GM12891 (cell line): ENCODE measurements at regions not wholly inside any gene's neighbourhood (a gene's known extent, or its start where the extent isn't known, plus 50 kb on each side); places are given as distances from the start of the nearest gene placed in this dataset.
A peak's percentile ranks its signal among the peaks of the same experiment; 100 is the strongest.
"Not testable (repeated sequence)": the region's sequence is repeated elsewhere in the genome, so short reads cannot be mapped to it uniquely, and the experiment has no call there.

Experiments
- DNase-seq: peaks from one replicate; pipeline ENCODE4 v3.0.0; 2011; ENCODE audit warnings: low spot score; ENCODE audit not compliant: insufficient read length
- FAIRE-seq: peaks from 2 replicates; lab custom pipeline; 2011; peaks lifted over from hg19 to GRCh38; lab: Jason Lieb, UNC
- PAX5 ChIP-seq: IDR thresholded peaks from 2 replicates; pipeline ENCODE4 v1.6.1; 2011; ENCODE audit warnings: low read length, moderate library complexity, mild to moderate bottlenecking; ENCODE audit not compliant: insufficient read depth, severe bottlenecking
- POLR2A ChIP-seq: IDR thresholded peaks from 2 replicates; pipeline ENCODE4 v1.6.1; 2011; ENCODE audit warnings: low read depth, low read length, control low read depth
- POLR2AphosphoS5 ChIP-seq: IDR thresholded peaks from 2 replicates; pipeline ENCODE4 v1.6.1; 2011; ENCODE audit warnings: low read depth, low read length, control low read depth
- POU2F2 ChIP-seq: IDR thresholded peaks from 2 replicates; pipeline ENCODE4 v1.6.1; 2011; ENCODE audit warnings: low read depth, mild to moderate bottlenecking, control low read depth, low read length, moderate library complexity
- SPI1 ChIP-seq: IDR thresholded peaks from 2 replicates; pipeline ENCODE4 v1.6.1; 2011; ENCODE audit warnings: low read depth, low read length, control low read depth
- TAF1 ChIP-seq: IDR thresholded peaks from 2 replicates; pipeline ENCODE4 v1.6.1; 2011; ENCODE audit warnings: low read depth, low read length, control low read depth

GRCh38 chr1:192903142-192903541 lies 94.3 kb downstream of the RGS2 start:
- DNase-seq (no peak), FAIRE-seq (no peak)
- TF ChIP-seq POLR2A = no peak
- no peak for TF ChIP-seq POLR2AphosphoS5
- TF ChIP-seq POU2F2 = no peak
- no peak for TF ChIP-seq PAX5
- no peak for TF ChIP-seq SPI1
- TF ChIP-seq TAF1 = no peak

DNA sequence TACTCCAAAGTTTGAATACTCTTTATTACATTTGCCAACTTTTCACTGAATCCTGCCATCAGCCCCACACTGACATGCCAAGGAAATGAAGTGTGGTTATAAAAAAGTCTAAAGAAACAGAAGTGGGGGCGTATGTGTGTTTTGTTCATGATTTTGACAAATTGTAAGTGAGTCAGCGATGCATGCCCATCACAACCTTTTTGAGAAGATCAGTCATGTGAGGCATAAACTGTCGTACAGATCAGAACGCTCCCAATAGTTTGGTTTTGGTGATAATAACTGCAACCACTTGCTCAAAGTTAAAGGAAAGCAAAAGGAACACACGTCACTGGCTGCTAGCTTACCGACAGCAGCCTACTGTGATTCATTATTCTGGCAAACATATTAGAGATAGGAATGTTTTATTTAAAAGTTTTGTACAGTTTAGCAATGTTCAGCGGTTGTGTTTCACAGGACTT lies 95.6 kb downstream of the RGS2 start:
- TF ChIP-seq POU2F2 (no peak), TAF1 (no peak)
- FAIRE-seq (peak; percentile 35), DNase-seq (no peak)

DNA sequence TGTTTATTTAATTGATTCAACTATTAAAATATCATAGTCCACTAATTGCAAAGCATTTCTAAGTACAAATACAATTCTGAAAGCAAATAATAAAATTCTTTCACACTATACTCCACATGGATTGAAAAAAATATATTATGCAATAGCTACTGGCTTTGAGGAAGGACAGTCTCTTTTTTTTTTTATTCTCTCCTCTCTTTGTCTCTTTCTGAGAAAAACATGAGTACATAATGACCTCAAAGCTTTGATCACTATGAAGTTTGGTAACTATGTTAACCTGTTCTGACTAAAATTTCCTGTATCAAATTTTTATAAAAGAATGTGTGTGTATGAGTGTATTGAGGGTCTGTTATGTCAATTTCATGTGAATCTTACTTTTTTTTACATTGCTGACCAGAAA lies 96.2 kb downstream of the RGS2 start:
- FAIRE-seq = no peak
- TF ChIP-seq POLR2AphosphoS5 (no peak), PAX5 (no peak), SPI1 (no peak), POLR2A (no peak), POU2F2 (no peak), TAF1 (no peak)
- no peak for DNase-seq

DNA sequence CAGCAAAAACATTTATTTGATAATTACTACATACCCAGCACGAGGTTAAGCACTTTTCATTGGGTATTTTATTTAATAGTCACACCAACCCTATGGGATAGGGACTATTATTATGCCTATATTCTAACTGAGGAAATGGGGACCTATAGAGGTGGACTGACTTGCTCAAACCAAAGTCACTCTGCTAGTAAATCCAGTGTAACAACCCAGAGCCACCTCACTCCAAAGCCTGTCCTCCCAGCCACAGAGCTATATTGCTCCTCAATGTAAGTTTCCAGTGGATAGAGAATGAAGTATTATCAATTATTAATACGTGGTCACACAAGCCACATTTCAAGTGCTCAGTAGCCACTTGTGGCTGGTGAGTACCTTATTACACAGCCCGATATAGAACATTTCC lies 97.5 kb downstream of the RGS2 start:
- FAIRE-seq = no peak
- TF ChIP-seq PAX5 (no peak), POLR2AphosphoS5 (no peak), SPI1 (no peak), TAF1 (no peak), POLR2A (no peak), POU2F2 (no peak)

DNA sequence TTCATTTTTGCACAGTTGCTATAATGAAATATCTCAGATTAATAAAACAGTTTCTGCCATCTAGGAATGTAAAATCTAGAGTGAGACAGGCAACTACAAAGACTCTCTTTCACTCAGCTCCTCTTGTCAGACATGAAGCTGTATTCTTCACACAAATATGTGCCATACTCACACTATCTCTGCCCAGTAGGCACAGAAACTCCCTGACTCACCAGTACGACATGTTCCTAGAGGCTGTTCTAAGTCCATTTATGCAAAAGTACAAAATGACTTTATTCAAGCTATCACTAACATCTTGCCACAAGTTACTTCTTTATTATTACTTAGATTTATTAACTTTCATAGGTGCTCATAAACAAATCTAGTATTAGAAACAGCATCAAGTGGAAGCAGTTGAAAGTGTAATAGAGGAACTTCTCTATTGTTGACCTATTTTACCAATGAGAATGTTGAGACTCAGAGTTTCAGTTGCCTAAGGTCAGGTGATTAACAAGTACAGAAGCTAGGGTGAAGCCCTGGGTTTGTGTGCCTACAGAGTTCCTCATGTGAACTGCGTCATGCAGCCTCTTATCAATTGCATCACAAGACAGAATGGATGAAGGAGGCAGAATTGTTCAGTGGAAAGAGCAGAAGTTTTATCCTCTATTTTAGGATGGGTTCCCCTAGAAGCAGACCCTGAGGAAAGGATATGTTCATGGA lies 98.9 kb downstream of the RGS2 start:
- FAIRE-seq (no peak), DNase-seq (no peak)
- TF ChIP-seq PAX5 (no peak), POU2F2 (no peak), TAF1 (no peak), POLR2AphosphoS5 (no peak), SPI1 (no peak), POLR2A (no peak)

More for the DNA sequence above, 97.5 kb downstream of the RGS2 start:
- no peak for DNase-seq

DNA sequence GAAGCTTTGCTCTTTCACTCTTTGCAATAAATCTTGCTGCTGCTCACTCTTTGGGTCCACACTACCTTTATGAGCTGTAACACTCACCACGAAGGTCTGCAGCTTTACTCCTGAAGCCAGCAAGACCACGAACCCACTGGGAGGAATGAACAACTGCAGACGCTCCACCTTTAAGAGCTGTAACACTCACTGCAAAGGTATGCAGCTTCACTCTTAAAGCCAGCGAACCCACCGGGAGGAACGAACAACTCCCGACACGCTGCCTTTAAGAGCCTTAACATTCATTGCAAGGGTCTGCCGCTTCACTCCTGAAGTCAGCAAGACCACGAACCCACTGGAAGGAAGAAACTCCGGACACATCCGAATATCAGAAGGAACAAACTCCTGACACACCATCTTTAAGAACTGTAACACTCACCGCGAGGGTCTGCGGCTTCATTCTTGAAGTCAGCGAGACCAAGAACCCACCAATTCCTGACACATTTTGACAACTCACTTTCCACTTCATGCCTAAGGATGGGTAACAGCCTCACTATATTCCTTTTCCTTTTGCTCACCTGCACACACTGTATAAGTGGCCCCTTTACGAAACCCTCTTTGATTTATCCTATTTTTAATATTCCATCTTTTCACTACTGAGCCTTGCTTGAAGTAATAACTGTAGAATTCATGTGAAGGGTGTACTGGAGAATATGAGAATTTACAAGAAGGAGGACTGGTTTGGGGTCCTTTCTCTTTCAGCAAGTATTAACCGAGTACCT lies 103.2 kb downstream of the RGS2 start:
- not testable (repeated sequence) for DNase-seq, FAIRE-seq

DNA sequence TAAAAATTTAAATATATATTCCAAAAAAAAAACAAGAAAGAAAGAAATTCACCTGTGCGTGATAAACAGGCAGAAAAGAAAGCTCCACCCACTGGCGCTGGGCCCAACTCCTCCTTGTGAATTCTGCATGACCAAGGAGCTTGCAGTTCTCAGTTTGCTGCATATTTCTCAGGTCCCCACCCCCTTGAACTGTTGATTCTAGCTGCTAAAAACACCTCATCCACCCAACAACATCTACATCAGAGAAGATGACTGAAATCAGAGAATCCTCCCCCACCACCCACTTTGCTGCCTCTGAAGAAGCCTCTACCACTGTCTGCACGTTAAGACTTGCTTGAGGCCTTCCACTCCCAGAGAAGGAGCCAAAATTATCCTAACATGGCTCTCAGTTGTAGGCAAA lies 104.8 kb downstream of the RGS2 start:
- TF ChIP-seq SPI1 (no peak), POU2F2 (no peak), TAF1 (no peak), PAX5 (no peak), POLR2AphosphoS5 (no peak), POLR2A (no peak)
- no peak for DNase-seq
- FAIRE-seq = no peak

DNA sequence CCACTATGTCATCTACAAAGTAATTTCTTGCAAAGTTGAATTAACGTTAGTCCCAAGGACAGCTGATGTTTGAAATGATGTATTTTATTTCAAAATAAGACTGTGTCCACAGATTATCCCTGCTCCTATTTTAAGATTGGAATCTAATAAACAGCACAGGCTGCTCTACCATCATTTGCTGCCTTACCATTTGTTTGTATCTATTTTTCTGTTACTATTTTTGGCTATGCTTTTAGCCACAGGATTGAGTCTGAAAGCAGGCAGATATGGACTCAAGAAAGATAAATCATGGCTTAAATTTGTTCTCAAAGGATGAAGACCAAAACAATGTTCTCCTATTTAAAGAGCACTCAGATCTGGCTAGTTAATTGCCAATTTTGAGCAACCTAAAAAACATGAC lies 105.3 kb downstream of the RGS2 start:
- no peak for FAIRE-seq
- DNase-seq = no peak
- TF ChIP-seq POU2F2 = no peak
- no peak for TF ChIP-seq POLR2AphosphoS5
- no peak for TF ChIP-seq POLR2A
- TF ChIP-seq SPI1 = no peak
- TF ChIP-seq PAX5 = no peak
- no peak for TF ChIP-seq TAF1

DNA sequence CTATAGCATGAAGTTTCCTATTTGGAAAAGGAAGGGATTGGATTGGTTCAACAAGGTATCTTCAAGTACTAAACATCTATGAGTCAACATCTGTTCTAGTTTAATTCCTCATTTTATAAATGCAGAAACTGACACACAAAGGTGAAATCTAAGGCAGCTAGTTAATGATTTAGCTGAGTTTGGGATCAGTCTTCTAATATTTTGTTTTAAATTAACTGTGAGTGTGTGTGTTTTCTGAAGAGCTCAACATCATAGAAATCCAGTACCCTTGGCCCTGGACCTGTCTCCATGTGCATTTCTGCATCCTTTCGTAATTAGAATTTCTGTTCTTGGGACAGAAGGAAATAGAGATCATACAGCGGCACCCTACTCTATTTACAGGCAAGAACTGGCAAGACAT lies 105.9 kb downstream of the RGS2 start:
- no peak for DNase-seq
- FAIRE-seq = no peak
- no peak for TF ChIP-seq POLR2AphosphoS5
- no peak for TF ChIP-seq POLR2A
- TF ChIP-seq SPI1 = no peak

GRCh38 chr1:192916021-192916420 lies 107.2 kb downstream of the RGS2 start:
- FAIRE-seq = no peak
- no peak for DNase-seq
- no peak for TF ChIP-seq POLR2AphosphoS5
- no peak for TF ChIP-seq PAX5
- no peak for TF ChIP-seq TAF1
- TF ChIP-seq SPI1 = no peak
- TF ChIP-seq POU2F2 = no peak
- TF ChIP-seq POLR2A = no peak
